ENCODE measurements at regions not wholly inside any gene's neighbourhood (a gene's known extent, or its start where the extent isn't known, plus 50 kb on each side); places are given as distances from the start of the nearest gene placed in this dataset.

DNA sequence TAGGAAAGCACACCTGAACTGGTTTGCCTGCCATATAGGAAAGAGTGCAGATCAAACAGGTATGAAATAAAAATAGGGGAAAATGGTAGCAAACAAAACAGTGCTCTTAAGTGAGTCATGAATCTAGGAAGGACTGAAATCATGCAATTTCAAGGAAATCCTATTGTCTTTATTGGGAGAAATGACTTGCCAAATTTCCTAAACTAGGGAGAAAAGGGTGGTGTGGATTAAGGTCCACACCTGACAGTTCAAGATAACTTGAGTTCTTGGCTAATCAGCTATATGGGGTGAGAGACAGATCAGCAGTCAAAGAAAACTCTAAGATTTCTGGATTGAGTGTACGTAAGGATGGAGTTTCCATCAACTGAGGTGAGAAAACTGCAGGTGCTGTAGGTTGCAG lies 101.1 kb downstream of the PRKAB2 start:
- TF ChIP-seq LEF1 (IDR thresholded peaks at IDR 0.05; ENCODE audit: borderline replicate concordance), result no peak
- no peak for TF ChIP-seq FOXM1 (IDR thresholded peaks at IDR 0.05; ENCODE audit: borderline replicate concordance)
- TF ChIP-seq, protein P1, sequence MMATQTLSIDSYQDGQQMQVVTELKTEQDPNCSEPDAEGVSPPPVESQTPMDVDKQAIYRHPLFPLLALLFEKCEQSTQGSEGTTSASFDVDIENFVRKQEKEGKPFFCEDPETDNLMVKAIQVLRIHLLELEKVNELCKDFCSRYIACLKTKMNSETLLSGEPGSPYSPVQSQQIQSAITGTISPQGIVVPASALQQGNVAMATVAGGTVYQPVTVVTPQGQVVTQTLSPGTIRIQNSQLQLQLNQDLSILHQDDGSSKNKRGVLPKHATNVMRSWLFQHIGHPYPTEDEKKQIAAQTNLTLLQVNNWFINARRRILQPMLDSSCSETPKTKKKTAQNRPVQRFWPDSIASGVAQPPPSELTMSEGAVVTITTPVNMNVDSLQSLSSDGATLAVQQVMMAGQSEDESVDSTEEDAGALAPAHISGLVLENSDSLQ (IDR thresholded peaks at IDR 0.05), result no peak
- TF ChIP-seq FOXK2 (IDR thresholded peaks at IDR 0.05), result no peak
- TF ChIP-seq ARNT (IDR thresholded peaks at IDR 0.05), result no peak
- no peak for TF ChIP-seq HDGF (IDR thresholded peaks at IDR 0.05; ENCODE audit: borderline replicate concordance)
- no peak for TF ChIP-seq TARDBP (IDR thresholded peaks at IDR 0.05)
- TF ChIP-seq FOXA1 (IDR thresholded peaks at IDR 0.05), result no peak
- no peak for TF ChIP-seq CTBP1 (IDR thresholded peaks at IDR 0.05; ENCODE audit: borderline replicate concordance)
- no peak for TF ChIP-seq L3MBTL2 (conservative IDR thresholded peaks at IDR 0.05)
- no peak for TF ChIP-seq BHLHE40 (IDR thresholded peaks at IDR 0.05; ENCODE audit: borderline replicate concordance)
- no peak for TF ChIP-seq SP1 (IDR thresholded peaks at IDR 0.05)
- no peak for TF ChIP-seq ELF4 (IDR thresholded peaks at IDR 0.05)
- no peak for TF ChIP-seq SUZ12 (IDR thresholded peaks at IDR 0.05)
